ENCODE measurements at regions not wholly inside any gene's neighbourhood (a gene's known extent, or its start where the extent isn't known, plus 50 kb on each side); places are given as distances from the start of the nearest gene placed in this dataset.

- no peak for ATAC-seq
- 3% methylated on average over 3 of the region's 3 CpGs for WGBS (ENCODE audit: low lambda C conversion rate)
- ChIA-PET POLR2A (no interaction called here), CTCF (ENCODE audit: low intra/inter-chr PET ratio, low total read pairs) (no interaction called here)
- Histone ChIP-seq H3K4me2 (ENCODE audit: low read depth, low read length) (no peak overlapping the region), H3K9ac (ENCODE audit: insufficient read depth, low read depth, low read length) (no peak overlapping the region), H3K27ac (ENCODE audit: extremely low read length, insufficient read depth, low read length) (no peak overlapping the region), H4K20me1 (ENCODE audit: insufficient read depth, low read length) (no peaks in the 10 kb centered on the region), H3K4me3 (replicated peaks in 1 of 3; ENCODE audit: insufficient read depth in 1 of 3, low read depth in 2 of 3, low read length in 3 of 3) (no peak overlapping the region), H3K36me3 (replicated peaks in 1 of 2; ENCODE audit: control insufficient read depth in 1 of 2, insufficient read depth in 2 of 2, low read length in 2 of 2) (no peaks in the 10 kb centered on the region), H2AFZ (ENCODE audit: low read length) (no peak overlapping the region), H3K27me3 (ENCODE audit: control insufficient read depth in 1 of 2, insufficient read depth in 2 of 2, low read length in 2 of 2) (no peaks in the 10 kb centered on the region), H3K79me2 (ENCODE audit: insufficient read depth, low read length) (no peaks in the 10 kb centered on the region), H3K9me3 (ENCODE audit: low read length) (no peaks in the 10 kb centered on the region), H3K4me1 (ENCODE audit: insufficient read depth, low read length) (peaks cover 31% of the 10 kb centered on the region)
- TF ChIP-seq NR0B2 (CRISPR knock-in tag; IDR thresholded peaks at IDR 0.05) (no peak), ZBTB7B (CRISPR knock-in tag; IDR thresholded peaks at IDR 0.05) (no peak), ATF5 (CRISPR knock-in tag; IDR thresholded peaks at IDR 0.05; ENCODE audit: low read depth) (no peak), ZNF775 (CRISPR knock-in tag; IDR thresholded peaks at IDR 0.05; ENCODE audit: borderline replicate concordance) (no peak), HMGA1 (CRISPR knock-in tag; conservative IDR thresholded peaks at IDR 0.05) (no peak), BCLAF1 (IDR thresholded peaks at IDR 0.05) (no peak), KDM5A (IDR thresholded peaks at IDR 0.05; ENCODE audit: borderline replicate concordance, low read length) (no peak), WIZ (CRISPR knock-in tag; IDR thresholded peaks at IDR 0.05) (no peak)
- DNase-seq (ENCODE audit: low spot score) = no peak
- in situ Hi-C loops (cut with HindIII; ENCODE audit: extremely low pct_ligation_motif_present, low pct_unique_long_range_greater_than_20kb) (no loop called here), intact Hi-C loops (cut with micrococcal nuclease; ENCODE audit: unreplicated experiment) (no loop called here)
- no peak for FAIRE-seq
- no TSS peak for BruUV-seq (replicated peaks)
Observed at GRCh38 chr3:151635905-151636304, 97.8 kb upstream of the AADACL2 start.

Data from HepG2 (cell line).